ENCODE measurements at regions not wholly inside any gene's neighbourhood (a gene's known extent, or its start where the extent isn't known, plus 50 kb on each side); places are given as distances from the start of the nearest gene placed in this dataset.

GRCh38 chr2:122515731-122516290 lies 760.4 kb downstream of the TSN start:
- Histone ChIP-seq H3K27me3 (replicated peaks) (no peaks in the 10 kb centered on the region), H3K27ac (no peak overlapping the region), H3K36me3 (no peaks in the 10 kb centered on the region), H3K9me3 (replicated peaks) (no peaks in the 10 kb centered on the region), H3K4me1 (replicated peaks) (no peaks in the 10 kb centered on the region), H3K4me3 (no peak overlapping the region)
- DNase-seq (ENCODE audit: low read depth in 1 of 2, low spot score in 2 of 2) = no peak

- Histone ChIP-seq H3K27ac (no peak overlapping the region), H3K4me1 (replicated peaks) (no peaks in the 10 kb centered on the region), H3K27me3 (replicated peaks) (no peaks in the 10 kb centered on the region), H3K4me3 (no peak overlapping the region), H3K36me3 (no peaks in the 10 kb centered on the region), H3K9me3 (replicated peaks) (no peaks in the 10 kb centered on the region)
- DNase-seq (ENCODE audit: low read depth in 1 of 2, low spot score in 2 of 2) = no peak
These were observed 761.3 kb downstream of the TSN start for GRCh38 chr2:122516775-122517174.

GRCh38 chr2:122519366-122519765 lies 763.9 kb downstream of the TSN start:
- no peaks in the 10 kb centered on the region for H3K36me3 ChIP-seq
- H3K4me3 ChIP-seq = no peak overlapping the region
- H3K4me1 ChIP-seq (replicated peaks) = no peaks in the 10 kb centered on the region
- no peaks in the 10 kb centered on the region for H3K27me3 ChIP-seq (replicated peaks)
- H3K27ac ChIP-seq = no peak overlapping the region
- DNase-seq (ENCODE audit: low read depth in 1 of 2, low spot score in 2 of 2) = no peak
- no peaks in the 10 kb centered on the region for H3K9me3 ChIP-seq (replicated peaks)

- no peak for DNase-seq (ENCODE audit: low read depth in 1 of 2, low spot score in 2 of 2)
- H3K27me3 ChIP-seq (replicated peaks) = no peaks in the 10 kb centered on the region
- no peaks in the 10 kb centered on the region for H3K4me1 ChIP-seq (replicated peaks)
- no peak overlapping the region for H3K4me3 ChIP-seq
- H3K27ac ChIP-seq = no peak overlapping the region
- no peaks in the 10 kb centered on the region for H3K36me3 ChIP-seq
- no peaks in the 10 kb centered on the region for H3K9me3 ChIP-seq (replicated peaks)
These were observed 764.6 kb downstream of the TSN start for GRCh38 chr2:122519821-122520611.

- DNase-seq (ENCODE audit: low read depth in 1 of 2, low spot score in 2 of 2) = no peak
- no peaks in the 10 kb centered on the region for H3K36me3 ChIP-seq
- no peaks in the 10 kb centered on the region for H3K9me3 ChIP-seq (replicated peaks)
- no peak overlapping the region for H3K27ac ChIP-seq
- no peak overlapping the region for H3K4me3 ChIP-seq
- no peaks in the 10 kb centered on the region for H3K4me1 ChIP-seq (replicated peaks)
- H3K27me3 ChIP-seq (replicated peaks) = no peaks in the 10 kb centered on the region
These were observed 767.7 kb downstream of the TSN start for GRCh38 chr2:122523143-122523542.

- no peak for DNase-seq (ENCODE audit: low read depth in 1 of 2, low spot score in 2 of 2)
- Histone ChIP-seq H3K27me3 (replicated peaks) (no peaks in the 10 kb centered on the region), H3K4me3 (no peak overlapping the region), H3K27ac (no peak overlapping the region), H3K36me3 (no peaks in the 10 kb centered on the region), H3K9me3 (replicated peaks) (no peaks in the 10 kb centered on the region), H3K4me1 (replicated peaks) (no peaks in the 10 kb centered on the region)
These were observed 768.5 kb downstream of the TSN start for GRCh38 chr2:122523981-122524380.

GRCh38 chr2:122525336-122525735 lies 769.9 kb downstream of the TSN start:
- Histone ChIP-seq H3K27me3 (replicated peaks) (no peaks in the 10 kb centered on the region), H3K27ac (no peak overlapping the region), H3K4me1 (replicated peaks) (no peaks in the 10 kb centered on the region), H3K36me3 (no peaks in the 10 kb centered on the region), H3K9me3 (replicated peaks) (no peaks in the 10 kb centered on the region), H3K4me3 (no peak overlapping the region)
- DNase-seq (ENCODE audit: low read depth in 1 of 2, low spot score in 2 of 2) = no peak

GRCh38 chr2:122528061-122528460 lies 772.6 kb downstream of the TSN start:
- Histone ChIP-seq H3K9me3 (replicated peaks) (no peaks in the 10 kb centered on the region), H3K36me3 (no peaks in the 10 kb centered on the region), H3K4me3 (no peak overlapping the region), H3K27ac (no peak overlapping the region), H3K27me3 (replicated peaks) (no peaks in the 10 kb centered on the region), H3K4me1 (replicated peaks) (no peaks in the 10 kb centered on the region)
- no peak for DNase-seq (ENCODE audit: low read depth in 1 of 2, low spot score in 2 of 2)

GRCh38 chr2:122528958-122529705 lies 773.7 kb downstream of the TSN start:
- Histone ChIP-seq H3K4me1 (replicated peaks) (no peaks in the 10 kb centered on the region), H3K27me3 (replicated peaks) (no peaks in the 10 kb centered on the region), H3K4me3 (no peak overlapping the region), H3K9me3 (replicated peaks) (no peaks in the 10 kb centered on the region), H3K27ac (no peak overlapping the region), H3K36me3 (no peaks in the 10 kb centered on the region)
- no peak for DNase-seq (ENCODE audit: low read depth in 1 of 2, low spot score in 2 of 2)

GRCh38 chr2:122530814-122531213 lies 775.4 kb downstream of the TSN start:
- Histone ChIP-seq H3K27ac (no peak overlapping the region), H3K9me3 (replicated peaks) (no peaks in the 10 kb centered on the region)
- DNase-seq (ENCODE audit: low read depth in 1 of 2, low spot score in 2 of 2) = no peak

GRCh38 chr2:122531290-122532071 lies 776.0 kb downstream of the TSN start:
- no peaks in the 10 kb centered on the region for H3K9me3 ChIP-seq (replicated peaks)
- H3K36me3 ChIP-seq = no peaks in the 10 kb centered on the region
- no peak overlapping the region for H3K4me3 ChIP-seq
- H3K27ac ChIP-seq = no peak overlapping the region
- H3K4me1 ChIP-seq (replicated peaks) = no peaks in the 10 kb centered on the region
- DNase-seq (ENCODE audit: low read depth in 1 of 2, low spot score in 2 of 2) = no peak
- no peaks in the 10 kb centered on the region for H3K27me3 ChIP-seq (replicated peaks)

More at GRCh38 chr2:122530814-122531213, 775.4 kb downstream of the TSN start:
- Histone ChIP-seq H3K27me3 (replicated peaks) (no peaks in the 10 kb centered on the region), H3K36me3 (no peaks in the 10 kb centered on the region), H3K4me3 (no peak overlapping the region), H3K4me1 (replicated peaks) (no peaks in the 10 kb centered on the region)

GRCh38 chr2:122532072-122532344 lies 776.6 kb downstream of the TSN start:
- DNase-seq (ENCODE audit: low read depth in 1 of 2, low spot score in 2 of 2) = no peak
- H3K27me3 ChIP-seq (replicated peaks) = no peaks in the 10 kb centered on the region
- H3K27ac ChIP-seq = no peak overlapping the region
- H3K4me1 ChIP-seq (replicated peaks) = no peaks in the 10 kb centered on the region
- H3K4me3 ChIP-seq = no peak overlapping the region
- no peaks in the 10 kb centered on the region for H3K9me3 ChIP-seq (replicated peaks)
- no peaks in the 10 kb centered on the region for H3K36me3 ChIP-seq

- H3K4me3 ChIP-seq = no peak overlapping the region
- H3K4me1 ChIP-seq (replicated peaks) = no peaks in the 10 kb centered on the region
- no peaks in the 10 kb centered on the region for H3K27me3 ChIP-seq (replicated peaks)
These were observed 777.0 kb downstream of the TSN start for GRCh38 chr2:122532481-122532880.

More at GRCh38 chr2:122532481-122532880, 777.0 kb downstream of the TSN start:
- Histone ChIP-seq H3K9me3 (replicated peaks) (no peaks in the 10 kb centered on the region), H3K27ac (no peak overlapping the region), H3K36me3 (no peaks in the 10 kb centered on the region)
- DNase-seq (ENCODE audit: low read depth in 1 of 2, low spot score in 2 of 2) = no peak

Measured in SJSA1 (cell line).